ENCODE measurements at regions not wholly inside any gene's neighbourhood (a gene's known extent, or its start where the extent isn't known, plus 50 kb on each side); places are given as distances from the start of the nearest gene placed in this dataset.

DNA sequence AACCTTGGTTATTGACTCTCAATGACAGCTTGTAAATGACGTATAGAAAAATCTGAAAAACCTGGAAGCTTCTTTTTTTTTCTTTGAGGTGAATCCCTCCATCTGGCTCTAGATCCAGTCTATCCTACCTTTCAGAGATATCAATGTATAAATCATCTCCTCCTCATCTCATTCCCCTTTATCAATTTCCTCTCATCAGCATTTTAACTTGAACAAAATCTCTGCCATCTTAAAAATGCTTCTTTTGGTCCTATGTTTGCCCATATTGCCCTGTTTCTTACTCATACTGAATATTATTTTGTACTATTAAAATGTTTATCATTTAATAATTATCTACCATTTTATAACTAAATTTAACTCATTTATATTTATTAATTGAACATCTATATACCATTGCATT lies 306.7 kb upstream of the TSHZ2 start:
- H3K36me3 Mint-ChIP-seq (ENCODE audit: low read depth): no peaks in the 10 kb centered on the region
- H3K4me1 Mint-ChIP-seq (ENCODE audit: low read depth): no peaks in the 10 kb centered on the region
- TF ChIP-seq, protein P1, sequence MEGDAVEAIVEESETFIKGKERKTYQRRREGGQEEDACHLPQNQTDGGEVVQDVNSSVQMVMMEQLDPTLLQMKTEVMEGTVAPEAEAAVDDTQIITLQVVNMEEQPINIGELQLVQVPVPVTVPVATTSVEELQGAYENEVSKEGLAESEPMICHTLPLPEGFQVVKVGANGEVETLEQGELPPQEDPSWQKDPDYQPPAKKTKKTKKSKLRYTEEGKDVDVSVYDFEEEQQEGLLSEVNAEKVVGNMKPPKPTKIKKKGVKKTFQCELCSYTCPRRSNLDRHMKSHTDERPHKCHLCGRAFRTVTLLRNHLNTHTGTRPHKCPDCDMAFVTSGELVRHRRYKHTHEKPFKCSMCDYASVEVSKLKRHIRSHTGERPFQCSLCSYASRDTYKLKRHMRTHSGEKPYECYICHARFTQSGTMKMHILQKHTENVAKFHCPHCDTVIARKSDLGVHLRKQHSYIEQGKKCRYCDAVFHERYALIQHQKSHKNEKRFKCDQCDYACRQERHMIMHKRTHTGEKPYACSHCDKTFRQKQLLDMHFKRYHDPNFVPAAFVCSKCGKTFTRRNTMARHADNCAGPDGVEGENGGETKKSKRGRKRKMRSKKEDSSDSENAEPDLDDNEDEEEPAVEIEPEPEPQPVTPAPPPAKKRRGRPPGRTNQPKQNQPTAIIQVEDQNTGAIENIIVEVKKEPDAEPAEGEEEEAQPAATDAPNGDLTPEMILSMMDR (IDR thresholded peaks at IDR 0.05): no peak
- H3K27me3 Mint-ChIP-seq (ENCODE audit: low read depth): no peaks in the 10 kb centered on the region
- H3K9me3 Mint-ChIP-seq (ENCODE audit: low read depth): peaks cover 3% of the 10 kb centered on the region
- no peak overlapping the region for H3K27ac Mint-ChIP-seq (ENCODE audit: unreplicated experiment)
- no peak overlapping the region for H3K4me3 Mint-ChIP-seq (ENCODE audit: unreplicated experiment)
- no peak for DNase-seq (ENCODE audit: low spot score)

GRCh38 chr20:52655395-52655794 lies 316.8 kb upstream of the TSHZ2 start:
- Mint-ChIP-seq H3K9me3 (ENCODE audit: low read depth) (peaks cover 14% of the 10 kb centered on the region), H3K27me3 (ENCODE audit: low read depth) (no peaks in the 10 kb centered on the region), H3K4me3 (ENCODE audit: unreplicated experiment) (no peak overlapping the region), H3K27ac (ENCODE audit: unreplicated experiment) (no peak overlapping the region), H3K36me3 (ENCODE audit: low read depth) (no peaks in the 10 kb centered on the region), H3K4me1 (ENCODE audit: low read depth) (no peaks in the 10 kb centered on the region)
- TF ChIP-seq, protein P1 (IDR thresholded peaks at IDR 0.05): no peak
- no peak for DNase-seq (ENCODE audit: low spot score)

GRCh38 chr20:52654567-52654966 lies 317.6 kb upstream of the TSHZ2 start:
- no peak for DNase-seq (ENCODE audit: low spot score)
- H3K36me3 Mint-ChIP-seq (ENCODE audit: low read depth): no peaks in the 10 kb centered on the region
- TF ChIP-seq, protein P1 (IDR thresholded peaks at IDR 0.05): no peak
- H3K4me1 Mint-ChIP-seq (ENCODE audit: low read depth): no peaks in the 10 kb centered on the region
- peaks cover 14% of the 10 kb centered on the region for H3K9me3 Mint-ChIP-seq (ENCODE audit: low read depth)
- H3K4me3 Mint-ChIP-seq (ENCODE audit: unreplicated experiment): no peak overlapping the region
- H3K27me3 Mint-ChIP-seq (ENCODE audit: low read depth): no peaks in the 10 kb centered on the region
- H3K27ac Mint-ChIP-seq (ENCODE audit: unreplicated experiment): no peak overlapping the region

GRCh38 chr20:52652271-52652670 lies 319.9 kb upstream of the TSHZ2 start:
- TF ChIP-seq, protein P1 (IDR thresholded peaks at IDR 0.05): no peak
- H3K4me3 Mint-ChIP-seq (ENCODE audit: unreplicated experiment): no peak overlapping the region
- no peaks in the 10 kb centered on the region for H3K4me1 Mint-ChIP-seq (ENCODE audit: low read depth)
- no peak for DNase-seq (ENCODE audit: low spot score)
- no peaks in the 10 kb centered on the region for H3K36me3 Mint-ChIP-seq (ENCODE audit: low read depth)
- H3K27ac Mint-ChIP-seq (ENCODE audit: unreplicated experiment): no peak overlapping the region
- no peaks in the 10 kb centered on the region for H3K27me3 Mint-ChIP-seq (ENCODE audit: low read depth)
- H3K9me3 Mint-ChIP-seq (ENCODE audit: low read depth): peaks cover 5% of the 10 kb centered on the region

GRCh38 chr20:52649727-52650126 lies 322.4 kb upstream of the TSHZ2 start:
- H3K4me3 Mint-ChIP-seq (ENCODE audit: unreplicated experiment): no peak overlapping the region
- H3K27ac Mint-ChIP-seq (ENCODE audit: unreplicated experiment): no peak overlapping the region
- TF ChIP-seq, protein P1 (IDR thresholded peaks at IDR 0.05): no peak
- no peak for DNase-seq (ENCODE audit: low spot score)
- no peaks in the 10 kb centered on the region for H3K36me3 Mint-ChIP-seq (ENCODE audit: low read depth)
- H3K4me1 Mint-ChIP-seq (ENCODE audit: low read depth): no peaks in the 10 kb centered on the region
- H3K27me3 Mint-ChIP-seq (ENCODE audit: low read depth): no peaks in the 10 kb centered on the region
- no peaks in the 10 kb centered on the region for H3K9me3 Mint-ChIP-seq (ENCODE audit: low read depth)
